KBM-7 (cell line): ENCODE measurements at regions not wholly inside any gene's neighbourhood (a gene's known extent, or its start where the extent isn't known, plus 50 kb on each side); places are given as distances from the start of the nearest gene placed in this dataset.

Experiments
- DNase-seq: peaks from one replicate; pipeline ENCODE4 v3.0.0-alpha.2; 2015
- in situ Hi-C: fragments of 300-500 bp; cut with MboI; formaldehyde crosslinking; loops from 2 replicates; pipeline ENCODE4 v1.14.3; 2020; ENCODE audit warnings: low sequenced_read_pairs, low pct_unique_long_range_greater_than_20kb, mixed read lengths

DNA sequence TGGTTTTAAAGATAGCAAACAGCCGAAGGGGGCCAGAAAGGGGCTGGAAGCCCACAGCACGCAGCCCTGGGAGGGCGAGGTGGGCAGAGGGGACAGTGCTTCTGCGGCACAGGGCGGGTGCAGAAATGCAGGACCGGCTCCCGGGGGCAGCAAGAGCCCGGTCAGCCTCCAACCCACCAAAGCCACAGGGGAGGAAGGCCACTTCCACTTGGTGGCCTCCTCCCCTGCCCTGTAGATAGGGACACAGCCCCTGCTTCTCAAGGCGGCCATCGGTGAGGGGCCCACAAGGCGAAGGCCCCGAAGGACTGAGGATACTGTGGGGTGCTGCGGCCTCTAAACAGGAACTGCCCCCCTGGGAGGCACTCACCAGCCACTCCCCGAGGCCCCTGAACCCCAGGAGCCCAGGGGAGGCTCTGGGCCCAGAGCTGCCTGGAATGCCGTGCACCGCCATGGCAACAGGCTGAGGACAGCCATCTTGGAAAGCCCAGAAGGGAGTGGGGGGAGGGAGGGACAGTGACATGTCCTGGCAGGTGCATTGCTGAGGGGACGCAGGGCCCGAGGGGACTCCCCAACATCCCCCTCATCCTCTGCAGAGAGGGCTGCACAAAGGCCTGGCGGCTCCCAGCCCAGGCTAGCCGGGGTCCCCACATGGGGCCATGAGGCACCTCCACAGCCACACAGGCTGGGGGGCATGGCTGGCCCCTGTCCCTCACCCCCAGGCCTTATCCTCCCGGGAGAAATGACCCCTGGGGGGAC lies 114.7 kb downstream of the NCOR2 start:
- in situ Hi-C loops = no loop called here
- no peak for DNase-seq

DNA sequence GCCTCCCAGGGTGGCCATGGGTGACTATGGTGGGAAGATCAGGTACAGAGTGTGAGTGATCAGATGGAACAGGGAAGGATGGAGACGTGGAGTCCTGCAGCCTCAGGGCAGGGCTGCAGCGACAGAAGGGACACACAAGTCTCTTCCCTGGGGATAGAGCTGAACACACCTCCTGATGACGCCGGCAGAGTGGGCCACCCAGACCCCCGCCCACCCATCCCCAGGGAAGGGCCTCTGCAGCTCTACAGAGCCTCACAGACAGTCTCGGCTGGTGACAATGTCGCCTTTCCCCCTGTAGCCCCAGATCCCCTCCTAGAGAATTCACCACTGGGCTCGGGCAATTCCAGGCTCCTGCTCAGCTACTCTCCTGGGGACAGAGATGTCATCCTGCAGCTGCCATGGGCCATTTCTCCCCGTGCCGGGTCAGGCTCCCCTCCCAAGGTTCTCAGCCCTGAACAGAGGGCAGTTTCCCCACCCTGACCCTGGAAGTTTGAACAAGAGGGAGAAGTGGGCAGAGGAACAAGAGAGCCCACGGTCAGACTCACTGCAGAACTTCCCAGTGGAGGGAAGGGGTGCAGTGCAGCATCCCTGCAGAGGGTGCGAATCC lies 115.7 kb downstream of the NCOR2 start:
- in situ Hi-C loops = no loop called here
- no peak for DNase-seq

DNA sequence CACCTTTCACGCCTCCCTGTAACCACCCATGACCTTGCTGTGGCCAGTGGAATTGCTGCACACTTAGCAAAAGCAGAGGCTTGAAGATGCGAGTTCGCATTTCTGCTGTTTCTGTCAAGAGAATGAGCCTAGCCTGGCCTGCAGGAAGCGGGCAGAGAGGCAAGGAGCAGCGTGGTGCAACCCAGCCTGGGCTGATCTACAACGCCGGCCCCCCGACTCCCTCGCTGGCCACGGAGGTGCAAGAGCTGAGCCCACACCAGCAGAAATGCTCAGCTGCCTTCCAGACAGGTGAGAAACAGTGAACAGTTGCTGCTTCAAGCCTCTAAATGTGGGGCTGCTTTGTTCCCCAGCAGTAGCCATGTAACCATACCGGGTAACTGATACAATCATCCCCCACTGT lies 116.4 kb downstream of the NCOR2 start:
- DNase-seq = no peak
- in situ Hi-C loops = no loop called here

DNA sequence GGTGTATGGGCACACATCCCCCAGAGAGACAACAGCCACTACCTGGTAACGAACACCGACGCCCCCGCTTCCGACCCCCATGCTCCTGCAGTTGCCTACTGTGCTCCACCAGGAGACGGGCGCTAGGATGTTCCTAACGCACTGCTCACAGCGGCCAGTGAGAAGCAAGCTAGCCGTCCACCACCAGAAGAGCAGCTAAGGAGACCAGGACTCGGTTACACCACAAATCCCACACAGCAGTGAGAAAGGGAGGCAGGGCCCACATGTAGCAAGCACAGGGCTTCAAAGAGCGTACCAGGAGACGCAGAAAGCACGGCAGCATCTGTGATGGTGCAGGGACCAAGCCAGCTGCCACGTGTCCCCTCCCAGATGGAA lies 117.0 kb downstream of the NCOR2 start:
- no peak for DNase-seq
- in situ Hi-C loops = no loop called here

DNA sequence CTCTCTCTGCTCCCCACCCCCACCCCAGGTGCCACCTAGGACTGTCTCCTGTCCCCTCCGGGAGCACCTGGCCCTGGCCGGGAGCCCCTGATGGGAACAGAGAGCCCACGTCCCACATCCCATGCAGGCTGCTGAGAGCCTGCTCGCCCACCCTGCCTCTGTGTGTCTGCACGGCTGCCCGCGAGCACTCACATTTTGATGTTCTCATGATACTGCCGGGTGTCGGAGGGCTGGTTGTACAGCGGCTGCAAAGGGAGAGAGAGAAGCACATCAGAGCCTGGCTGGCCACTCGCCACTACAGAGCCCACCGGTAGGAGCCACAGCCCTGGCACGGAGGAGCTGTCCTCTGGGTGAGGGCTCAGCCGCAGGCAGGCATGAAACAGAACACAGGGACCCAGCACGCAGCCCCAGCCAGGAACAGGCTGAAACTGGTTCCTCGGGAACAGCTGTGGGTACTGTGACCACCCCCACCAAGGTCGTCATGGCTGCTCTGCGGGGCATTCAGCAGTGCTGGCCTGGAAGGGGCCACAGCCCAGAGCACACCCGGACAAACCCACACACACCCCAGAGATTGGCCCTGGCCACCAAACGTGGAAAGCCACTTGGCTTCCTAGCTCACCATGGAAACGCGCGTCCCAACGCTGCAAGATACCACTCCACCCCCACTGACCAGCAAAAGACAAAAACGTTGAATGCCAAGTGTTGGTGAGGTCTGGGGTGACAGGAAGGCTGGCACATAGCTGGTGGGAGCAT lies 117.6 kb downstream of the NCOR2 start:
- no peak for DNase-seq
- in situ Hi-C loops = no loop called here

DNA sequence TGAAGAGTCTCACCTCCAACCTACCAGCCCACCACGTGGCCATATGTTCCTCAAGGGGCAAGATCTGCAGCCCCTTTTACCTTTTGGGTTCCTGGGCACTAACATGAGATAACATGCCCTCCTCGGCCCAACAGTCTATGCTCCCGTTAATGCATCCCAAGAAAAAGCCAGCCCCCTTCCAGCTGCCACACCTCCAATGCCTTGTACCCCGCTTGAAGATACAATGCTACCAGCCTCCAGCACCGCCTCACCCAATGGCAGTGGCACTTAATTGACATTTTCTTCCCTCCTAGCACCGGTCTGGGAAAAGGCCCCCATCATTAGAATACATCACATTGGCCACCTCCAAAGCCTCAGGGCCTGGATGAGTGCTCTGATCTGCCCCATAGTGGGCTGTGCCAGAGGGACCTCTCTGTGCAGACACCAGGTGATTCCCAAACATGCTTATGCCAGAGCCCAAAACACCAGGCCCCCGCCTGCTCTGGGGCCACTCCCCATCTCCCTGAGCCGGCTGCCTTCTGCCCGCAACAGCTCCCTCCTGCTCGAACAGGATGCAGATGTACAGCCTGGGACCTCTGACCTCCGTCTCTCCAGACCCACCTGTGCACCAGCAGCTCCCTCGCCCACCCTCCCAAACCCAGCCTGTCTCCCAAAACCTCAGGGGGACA lies 118.3 kb downstream of the NCOR2 start:
- in situ Hi-C loops = no loop called here
- DNase-seq = no peak

DNA sequence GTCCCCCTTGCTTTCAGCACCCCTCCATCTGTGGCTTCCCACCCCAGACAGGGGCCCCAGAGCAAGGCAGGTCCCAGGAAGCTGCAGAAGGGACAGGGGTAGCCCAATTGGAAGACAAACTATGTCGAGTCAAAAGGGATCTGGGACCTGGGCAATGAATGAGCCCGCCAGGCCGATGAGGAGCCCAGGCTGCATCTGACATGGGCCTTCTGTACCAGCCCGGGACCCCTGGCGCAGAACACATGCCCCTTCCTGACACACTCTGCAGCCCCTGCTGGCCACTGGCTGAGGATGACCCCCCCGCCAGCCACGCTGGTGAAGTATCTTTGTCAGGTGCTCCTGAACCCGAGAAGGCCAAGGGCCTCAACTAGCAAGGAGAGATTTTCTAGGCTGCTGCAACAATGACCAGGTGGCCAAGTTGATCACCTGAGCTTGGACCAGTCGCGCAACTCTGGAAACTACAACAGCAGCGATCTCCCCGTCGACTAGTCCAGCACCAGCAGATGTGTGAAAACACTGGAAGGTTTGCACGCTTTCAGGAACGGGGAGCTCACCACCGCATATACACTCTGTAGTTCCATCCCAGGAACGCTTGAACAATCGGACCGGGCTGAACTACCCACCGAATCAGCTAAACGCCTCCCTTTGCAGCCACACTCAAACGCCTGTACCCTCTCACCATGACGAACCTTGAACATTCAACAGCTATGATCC lies 119.0 kb downstream of the NCOR2 start:
- DNase-seq = no peak
- in situ Hi-C loops = no loop called here

DNA sequence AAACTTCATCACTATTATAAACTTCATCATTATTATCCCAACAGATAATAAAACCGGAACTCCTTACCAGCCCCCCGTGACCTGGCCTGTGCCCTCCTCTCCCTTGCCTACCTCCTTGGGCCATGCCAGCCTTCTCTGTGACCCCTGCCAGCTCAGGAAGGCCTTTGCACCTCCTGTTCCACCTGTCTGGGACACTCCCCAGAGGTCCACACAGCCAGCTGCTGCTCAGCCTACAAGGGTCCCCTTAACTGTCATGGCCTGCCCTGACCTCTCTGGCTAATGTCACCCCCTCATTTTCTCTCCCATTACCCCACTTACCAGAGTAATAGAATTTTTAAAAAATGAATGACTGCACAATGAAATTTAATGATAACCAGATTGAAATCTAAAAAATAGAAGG lies 121.0 kb downstream of the NCOR2 start:
- in situ Hi-C loops = no loop called here
- DNase-seq = no peak

DNA sequence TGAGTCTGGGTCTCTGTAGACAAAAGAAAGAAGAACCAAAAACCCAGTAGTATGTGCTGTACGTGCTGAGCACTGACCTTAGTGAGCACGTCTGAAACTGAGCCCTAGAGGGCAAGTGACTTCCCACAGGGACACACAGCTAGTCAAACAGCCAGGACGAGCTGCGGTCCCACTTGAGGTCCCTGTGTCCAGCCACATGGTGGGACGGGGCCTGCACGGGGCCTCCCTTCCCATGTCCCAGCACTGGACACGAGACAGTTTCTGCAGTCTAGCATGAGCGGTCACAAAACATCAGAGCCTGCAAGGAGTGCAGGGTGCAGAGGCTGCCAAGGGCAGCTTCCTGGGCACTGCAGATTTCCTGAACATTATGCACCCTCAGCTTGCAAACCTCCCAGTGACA lies 121.6 kb downstream of the NCOR2 start:
- in situ Hi-C loops = no loop called here

DNA sequence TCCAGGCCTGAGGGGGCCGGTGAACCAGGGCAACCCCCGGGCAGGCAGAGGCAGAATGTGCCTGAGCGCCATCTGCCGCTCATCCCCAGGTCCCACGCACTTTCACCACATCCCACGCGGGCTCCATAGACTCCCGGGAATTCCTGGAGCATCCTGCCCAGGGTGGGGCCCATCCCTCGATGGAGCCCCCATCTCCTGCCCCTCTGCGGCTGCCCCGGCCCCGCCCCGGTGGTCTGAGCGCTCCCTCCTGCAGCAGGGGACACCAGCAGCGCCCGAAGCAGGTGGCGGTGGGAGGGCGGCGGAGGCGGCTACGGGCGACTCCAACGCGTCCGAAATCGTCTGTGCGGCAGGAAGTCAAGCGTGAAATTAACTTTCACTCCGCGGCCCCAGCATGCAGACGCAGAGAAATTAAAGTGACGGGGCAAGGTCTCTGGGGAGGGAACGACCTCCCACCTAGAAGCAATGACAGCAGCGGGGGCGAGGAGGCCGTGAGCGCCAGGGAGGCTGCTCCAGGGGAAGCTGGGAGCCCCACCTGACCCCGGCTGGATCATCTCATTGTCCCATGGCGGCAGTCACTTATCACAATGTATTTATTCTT lies 122.2 kb downstream of the NCOR2 start:
- in situ Hi-C loops = no loop called here
- DNase-seq = no peak

More for the DNA sequence above, 121.6 kb downstream of the NCOR2 start:
- DNase-seq = no peak

DNA sequence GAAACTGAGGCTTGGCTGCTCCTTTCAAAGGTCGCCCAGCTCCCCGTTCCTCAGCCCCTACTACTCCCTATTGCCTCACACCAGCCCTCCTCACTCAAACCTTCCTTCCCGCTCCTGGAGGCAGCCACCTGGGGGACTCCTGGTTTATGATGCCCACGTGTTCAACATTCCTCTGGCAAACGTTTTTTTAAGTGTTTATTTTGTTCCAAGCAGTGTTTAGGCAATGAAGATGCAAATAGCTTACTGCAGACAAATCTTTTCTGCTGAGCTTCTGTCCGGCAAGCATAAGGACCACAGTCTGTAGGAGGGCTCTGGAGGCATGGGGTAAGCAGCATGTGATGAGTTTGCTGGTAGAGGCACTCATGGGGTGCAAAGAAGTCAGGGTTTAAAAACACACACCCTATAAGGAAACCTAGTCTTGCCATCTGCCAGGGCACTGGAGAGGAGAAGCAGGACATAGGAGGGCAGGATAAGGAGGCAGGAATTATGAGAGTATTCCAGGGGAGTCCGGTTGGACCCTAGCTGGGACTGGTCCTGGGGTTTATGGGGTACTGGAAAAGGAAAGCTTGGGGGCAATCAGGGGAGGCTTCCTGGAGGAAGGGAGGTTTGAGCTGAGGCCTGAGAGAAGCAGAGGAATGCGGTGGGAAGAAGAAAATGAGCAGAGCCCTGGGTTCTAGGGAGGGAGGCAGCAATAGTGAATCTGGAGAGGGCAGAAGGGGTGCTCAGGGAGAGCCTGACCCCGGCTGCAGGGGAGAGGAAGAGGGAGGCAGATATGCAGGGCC lies 123.3 kb downstream of the NCOR2 start:
- DNase-seq = no peak
- in situ Hi-C loops = no loop called here

DNA sequence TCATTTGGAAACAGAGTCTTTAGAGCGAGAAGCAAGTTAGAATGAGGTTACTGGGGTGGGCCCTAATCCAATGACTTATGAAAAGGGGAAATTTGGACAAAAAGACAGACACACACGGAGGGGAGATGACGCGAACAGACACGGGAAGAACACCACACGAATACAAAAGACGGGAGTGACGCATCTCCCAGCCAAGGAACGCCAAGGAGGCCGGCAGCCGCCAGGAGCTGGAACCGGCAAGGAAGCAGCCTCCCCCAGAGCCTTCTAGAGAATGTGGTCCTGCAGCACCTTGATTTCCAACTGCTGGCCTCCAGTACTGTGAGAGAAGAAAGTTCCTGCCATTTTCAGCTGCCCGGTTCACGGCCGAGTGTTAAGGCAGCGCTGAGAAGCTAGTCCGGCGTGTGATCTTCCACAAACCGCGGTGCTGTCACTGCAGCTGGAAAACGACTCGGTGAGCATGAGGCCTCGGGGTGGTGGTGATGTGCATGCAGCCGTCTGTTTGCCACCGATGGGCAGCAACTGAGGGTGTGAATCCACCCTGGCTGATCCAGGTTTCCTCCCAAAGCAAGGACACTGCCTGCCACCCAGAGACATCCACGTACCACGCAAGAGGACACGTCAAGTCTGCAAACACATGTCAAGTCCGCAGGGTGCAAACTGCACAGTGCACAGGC lies 124.5 kb downstream of the NCOR2 start:
- in situ Hi-C loops = no loop called here
- DNase-seq = no peak

DNA sequence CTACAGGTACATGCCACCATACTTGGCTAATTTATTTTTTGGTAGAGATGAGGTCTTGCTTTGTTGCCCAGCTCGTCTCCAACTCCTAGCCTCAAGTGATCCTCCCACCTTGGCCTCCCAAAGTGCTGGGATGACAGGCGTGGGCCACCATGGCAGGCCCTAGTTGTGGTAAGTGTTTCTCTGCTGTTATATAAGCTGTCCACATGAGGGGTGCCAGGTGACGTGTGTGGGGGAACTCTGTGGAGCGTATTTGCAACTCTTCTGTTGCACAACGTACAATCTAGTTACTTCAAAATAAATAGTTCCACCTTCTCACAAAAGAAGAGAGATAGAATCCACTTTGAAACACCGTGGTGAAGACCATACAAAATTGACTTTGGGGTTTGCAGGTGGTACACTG lies 125.1 kb downstream of the NCOR2 start:
- in situ Hi-C loops = no loop called here
- DNase-seq = no peak

DNA sequence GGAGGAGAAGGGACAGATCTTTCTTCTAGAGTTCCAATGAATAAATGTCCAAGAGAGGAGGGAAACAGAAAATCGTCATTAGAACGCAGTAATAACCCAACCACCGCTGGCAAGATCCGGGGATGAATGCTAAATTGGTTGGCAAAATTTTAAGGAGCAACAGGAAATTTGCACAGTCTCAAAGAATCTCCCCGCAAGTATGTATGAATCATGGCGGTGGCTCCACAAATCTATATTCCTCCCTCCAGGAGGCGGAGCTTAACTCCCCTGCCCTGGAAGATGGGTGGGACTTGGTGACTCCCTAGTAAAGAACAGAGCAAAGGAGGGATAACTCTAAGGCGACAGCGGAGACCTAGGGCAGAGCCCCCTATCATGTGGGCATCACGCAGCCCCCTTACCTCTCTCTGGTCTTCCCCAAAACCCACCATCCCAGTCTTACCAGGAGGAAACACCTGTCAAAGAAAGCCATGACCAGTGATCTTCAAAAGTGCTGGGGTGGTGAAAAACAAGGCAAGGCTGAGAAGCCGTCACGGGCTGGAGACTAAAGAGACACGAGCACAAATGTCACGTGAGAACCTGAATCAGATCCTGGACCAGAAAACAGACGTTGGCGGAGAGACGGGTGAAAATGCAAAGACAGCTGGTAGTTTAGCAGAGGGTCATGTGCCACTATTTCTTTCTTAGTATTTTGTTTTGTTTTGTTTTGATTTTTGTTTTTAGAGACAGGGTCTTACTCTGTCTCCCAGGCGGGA lies 125.8 kb downstream of the NCOR2 start:
- in situ Hi-C loops = no loop called here
- no peak for DNase-seq

DNA sequence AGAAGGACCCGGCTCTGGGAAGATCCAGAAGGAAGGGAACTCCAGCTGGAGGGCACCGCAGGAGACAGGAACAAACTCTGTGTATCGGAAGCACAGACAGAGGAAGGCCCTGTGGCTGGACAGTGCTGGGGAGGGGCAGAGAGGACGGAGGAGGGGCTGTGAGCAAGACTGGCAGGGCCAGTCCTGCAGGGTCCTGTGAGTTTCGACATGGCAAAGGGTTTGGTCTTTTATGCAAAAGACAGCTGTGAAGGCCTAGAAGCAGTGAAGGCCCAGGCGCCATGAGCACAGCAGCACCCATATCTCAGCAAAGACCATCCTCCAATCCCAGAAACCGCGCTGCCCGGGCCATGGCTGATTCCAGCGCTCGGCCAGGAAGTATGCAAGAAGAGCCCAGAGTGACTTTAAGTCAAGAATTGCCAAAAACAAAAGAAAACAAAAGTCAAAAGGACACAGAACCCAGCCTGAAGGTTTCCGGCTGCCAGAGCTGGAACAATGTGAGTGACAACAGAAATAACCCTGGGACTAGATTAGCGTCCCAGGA lies 126.5 kb downstream of the NCOR2 start:
- in situ Hi-C loops = no loop called here
- DNase-seq = no peak

DNA sequence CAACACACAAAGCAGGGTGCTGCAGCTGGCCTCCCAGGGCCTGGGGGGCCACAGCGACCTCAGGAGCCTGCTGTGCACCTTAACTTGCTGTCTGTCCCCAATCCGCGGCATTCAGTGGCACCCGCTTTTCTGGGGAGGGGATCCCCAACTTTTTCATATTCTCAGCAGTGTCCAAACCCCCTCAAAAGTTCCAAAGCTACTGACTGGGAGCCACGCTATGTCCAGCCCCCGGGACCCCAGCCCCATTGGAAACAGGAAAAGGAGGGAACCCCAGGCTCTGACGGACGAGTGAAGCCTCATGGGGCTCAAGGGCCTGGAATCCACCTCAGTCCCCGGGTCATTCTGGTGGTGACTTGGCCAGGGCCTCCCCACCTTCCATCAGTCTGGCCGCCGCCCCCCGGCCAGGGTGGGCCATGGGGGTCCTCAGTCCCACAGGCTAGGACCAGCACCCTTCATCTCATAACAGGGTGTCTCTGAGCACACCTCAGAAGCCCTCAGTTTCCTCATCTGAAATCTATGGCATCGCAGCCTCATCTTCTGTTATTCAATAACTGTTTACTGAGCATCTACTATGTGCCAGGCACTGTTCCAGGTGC lies 127.3 kb downstream of the NCOR2 start:
- in situ Hi-C loops = no loop called here
- DNase-seq = no peak
